DND-41 (cell line): ENCODE measurements at regions not wholly inside any gene's neighbourhood (a gene's known extent, or its start where the extent isn't known, plus 50 kb on each side); places are given as distances from the start of the nearest gene placed in this dataset.

Source experiments
- ATAC-seq: fragments of 200-7000 bp; cut with Tn5 transposase; 3 replicates; pipeline ENCODE4 v1.9.1; 2021; ENCODE audit warnings: low read depth; ENCODE audit not compliant: insufficient read depth
- DNase-seq: peaks from one replicate; pipeline ENCODE4 v3.0.0-alpha.2; 2020
- H2AFZ ChIP-seq: 2 replicates; pipeline ENCODE4 v1.6.0; 2012; ENCODE audit warnings: low read depth, low read length
- H3K27ac ChIP-seq: 2 replicates; pipeline ENCODE4 v1.5.1; 2012; ENCODE audit warnings: low read length, inconsistent platforms
- H3K27me3 ChIP-seq: fragments of 200-600 bp; sonication (generic); 2 replicates; pipeline ENCODE4 v1.6.0; 2012; ENCODE audit warnings: low read length, mild to moderate bottlenecking, inconsistent platforms; ENCODE audit not compliant: insufficient read depth, poor library complexity
- H3K36me3 ChIP-seq: 2 replicates; pipeline ENCODE4 v1.5.1; 2012; ENCODE audit warnings: low read length, inconsistent platforms; ENCODE audit not compliant: insufficient read depth
- H3K4me1 ChIP-seq: 2 replicates; pipeline ENCODE4 v1.5.1; 2012; ENCODE audit warnings: mild to moderate bottlenecking, low read length; ENCODE audit not compliant: insufficient read depth
- H3K4me2 ChIP-seq: 2 replicates; pipeline ENCODE4 v1.6.0; 2012; ENCODE audit warnings: mild to moderate bottlenecking, moderate library complexity, low read length, inconsistent platforms; ENCODE audit not compliant: insufficient read depth
- H3K4me3 ChIP-seq, 2 experiments: fragments of 200-600 bp in 1 of 2; shearing (Covaris generic) in 1 of 2; 2 replicates each; pipeline ENCODE4 v1.5.1; 2012 to 2016; ENCODE audit warnings: inconsistent platforms in 2 of 2, low read length in 2 of 2, mild to moderate bottlenecking in 2 of 2, low read depth in 1 of 2, moderate library complexity in 1 of 2
- H3K79me2 ChIP-seq: 2 replicates; pipeline ENCODE4 v1.6.0; 2012; ENCODE audit warnings: low read length, inconsistent platforms; ENCODE audit not compliant: insufficient read depth
- H3K9ac ChIP-seq: 2 replicates; pipeline ENCODE4 v1.6.0; 2012; ENCODE audit warnings: low read depth, mild to moderate bottlenecking, inconsistent platforms, low read length, moderate library complexity
- H3K9me3 ChIP-seq: 2 replicates; pipeline ENCODE4 v1.5.1; 2012; ENCODE audit warnings: low read length, moderate library complexity, mild to moderate bottlenecking, inconsistent platforms; ENCODE audit not compliant: insufficient read depth, severe bottlenecking
- H4K20me1 ChIP-seq: 2 replicates; pipeline ENCODE4 v1.6.0; 2012; ENCODE audit warnings: low read length; ENCODE audit not compliant: insufficient read depth
- EZH2 ChIP-seq: IDR thresholded peaks from 3 replicates; pipeline ENCODE4 v1.6.1; 2012; ENCODE audit warnings: borderline replicate concordance, low read depth, mild to moderate bottlenecking, moderate library complexity, low read length, inconsistent platforms; ENCODE audit not compliant: severe bottlenecking
- TF ChIP-seq, protein P1 (sequence below): IDR thresholded peaks from 2 replicates; pipeline ENCODE4 v1.5.1; 2012; ENCODE audit warnings: borderline replicate concordance, low read length, moderate library complexity, mild to moderate bottlenecking; ENCODE audit not compliant: poor library complexity, severe bottlenecking; ENCODE audit errors: extremely low read depth

DNA sequence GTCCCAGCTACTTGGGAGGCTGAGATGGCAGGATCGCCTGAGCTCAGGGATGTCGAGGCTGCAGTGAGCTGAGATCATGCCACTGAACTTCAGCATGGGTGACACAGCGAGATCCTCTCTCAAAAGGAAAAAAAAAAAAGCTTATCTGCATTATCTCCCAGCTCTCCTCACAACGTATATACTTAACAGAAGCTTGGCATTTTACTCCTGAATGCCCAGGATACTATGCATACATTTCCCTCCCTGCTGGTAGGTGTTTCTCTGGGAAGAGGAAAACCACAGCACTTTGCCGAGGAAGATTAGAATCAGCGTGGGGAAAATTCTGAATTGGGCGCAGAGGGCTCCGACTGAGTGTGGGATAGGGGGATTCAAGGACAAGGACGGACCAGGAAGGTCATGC lies 800.6 kb downstream of the DHX35 start:
- H3K79me2 ChIP-seq, result no peaks in the 10 kb centered on the region
- TF ChIP-seq, protein P1, sequence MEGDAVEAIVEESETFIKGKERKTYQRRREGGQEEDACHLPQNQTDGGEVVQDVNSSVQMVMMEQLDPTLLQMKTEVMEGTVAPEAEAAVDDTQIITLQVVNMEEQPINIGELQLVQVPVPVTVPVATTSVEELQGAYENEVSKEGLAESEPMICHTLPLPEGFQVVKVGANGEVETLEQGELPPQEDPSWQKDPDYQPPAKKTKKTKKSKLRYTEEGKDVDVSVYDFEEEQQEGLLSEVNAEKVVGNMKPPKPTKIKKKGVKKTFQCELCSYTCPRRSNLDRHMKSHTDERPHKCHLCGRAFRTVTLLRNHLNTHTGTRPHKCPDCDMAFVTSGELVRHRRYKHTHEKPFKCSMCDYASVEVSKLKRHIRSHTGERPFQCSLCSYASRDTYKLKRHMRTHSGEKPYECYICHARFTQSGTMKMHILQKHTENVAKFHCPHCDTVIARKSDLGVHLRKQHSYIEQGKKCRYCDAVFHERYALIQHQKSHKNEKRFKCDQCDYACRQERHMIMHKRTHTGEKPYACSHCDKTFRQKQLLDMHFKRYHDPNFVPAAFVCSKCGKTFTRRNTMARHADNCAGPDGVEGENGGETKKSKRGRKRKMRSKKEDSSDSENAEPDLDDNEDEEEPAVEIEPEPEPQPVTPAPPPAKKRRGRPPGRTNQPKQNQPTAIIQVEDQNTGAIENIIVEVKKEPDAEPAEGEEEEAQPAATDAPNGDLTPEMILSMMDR, result no peak
- TF ChIP-seq EZH2, result no peak
- H3K27me3 ChIP-seq, result no peaks in the 10 kb centered on the region
- H3K4me1 ChIP-seq, result no peaks in the 10 kb centered on the region
- H3K27ac ChIP-seq, result no peak overlapping the region
- no peak overlapping the region for H3K4me2 ChIP-seq
- no peak overlapping the region for H3K4me3 ChIP-seq
- no peak overlapping the region for H3K9ac ChIP-seq
- peaks cover 2% of the 10 kb centered on the region for H3K9me3 ChIP-seq
- DNase-seq (no peak), ATAC-seq (no peak)
- no peaks in the 10 kb centered on the region for H4K20me1 ChIP-seq
- H2AFZ ChIP-seq, result no peak overlapping the region
- H3K36me3 ChIP-seq, result no peaks in the 10 kb centered on the region

DNA sequence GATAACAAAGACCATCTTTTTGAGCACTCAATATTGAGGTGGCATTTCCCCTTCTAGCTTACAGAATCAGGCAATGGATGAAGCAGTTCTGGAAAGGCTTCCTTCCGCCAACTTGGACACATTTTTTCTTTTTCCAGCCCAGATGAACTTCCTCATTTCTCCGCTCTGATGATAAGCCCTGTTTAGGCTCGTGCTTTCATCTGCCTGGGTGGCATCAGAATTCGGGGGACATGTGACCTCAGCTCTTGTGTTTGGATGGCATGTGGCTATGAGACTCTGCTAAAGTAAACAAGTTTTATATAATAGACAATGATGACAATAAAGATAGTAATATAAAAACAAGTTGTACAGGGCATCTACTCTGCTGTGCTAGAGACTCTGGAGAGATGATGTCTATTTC lies 796.7 kb downstream of the DHX35 start:
- no peaks in the 10 kb centered on the region for H3K36me3 ChIP-seq
- H3K9me3 ChIP-seq, result no peaks in the 10 kb centered on the region

DNA sequence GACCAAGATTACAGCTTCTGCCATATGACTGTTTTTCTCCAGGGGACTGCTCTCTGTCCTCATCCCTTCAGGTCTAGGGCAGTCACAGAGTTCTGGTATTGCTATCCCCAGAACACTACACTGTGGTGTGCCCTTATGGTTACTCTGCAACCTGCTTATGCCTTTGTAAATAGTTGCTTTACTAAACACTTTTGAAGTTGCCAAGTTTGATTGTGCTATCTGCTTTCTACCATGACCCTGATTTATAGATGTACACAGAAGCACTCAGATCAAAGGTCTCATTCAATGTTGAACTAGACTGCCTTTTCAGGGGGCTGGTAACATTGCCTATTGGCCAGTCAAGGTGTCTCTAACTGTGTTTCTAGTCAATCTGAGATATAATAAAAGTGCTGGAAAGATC lies 794.7 kb downstream of the DHX35 start:
- TF ChIP-seq EZH2, result no peak
- TF ChIP-seq, protein P1, result no peak
- Histone ChIP-seq H3K9me3 (no peaks in the 10 kb centered on the region), H3K79me2 (no peaks in the 10 kb centered on the region), H3K27me3 (no peaks in the 10 kb centered on the region), H3K4me2 (no peak overlapping the region), H4K20me1 (no peaks in the 10 kb centered on the region), H2AFZ (no peak overlapping the region), H3K9ac (no peak overlapping the region), H3K4me3 (no peak overlapping the region), H3K27ac (no peak overlapping the region), H3K36me3 (no peaks in the 10 kb centered on the region), H3K4me1 (no peaks in the 10 kb centered on the region)
- ATAC-seq, result no peak
- DNase-seq, result no peak

More for the DNA sequence above, 796.7 kb downstream of the DHX35 start:
- no peak overlapping the region for H3K4me2 ChIP-seq
- H2AFZ ChIP-seq, result no peak overlapping the region
- no peak for DNase-seq
- no peaks in the 10 kb centered on the region for H3K79me2 ChIP-seq
- H4K20me1 ChIP-seq, result no peaks in the 10 kb centered on the region
- H3K27ac ChIP-seq, result no peak overlapping the region
- no peak for ATAC-seq
- H3K4me3 ChIP-seq, result no peak overlapping the region
- TF ChIP-seq EZH2, result no peak
- TF ChIP-seq, protein P1, result no peak
- no peak overlapping the region for H3K9ac ChIP-seq
- no peaks in the 10 kb centered on the region for H3K4me1 ChIP-seq
- H3K27me3 ChIP-seq, result no peaks in the 10 kb centered on the region

GRCh38 chr20:39756369-39756768 lies 794.2 kb downstream of the DHX35 start:
- H2AFZ ChIP-seq, result no peak overlapping the region
- H3K79me2 ChIP-seq, result no peaks in the 10 kb centered on the region
- H3K27ac ChIP-seq, result no peak overlapping the region
- no peak for TF ChIP-seq EZH2
- TF ChIP-seq, protein P1, result no peak
- H3K36me3 ChIP-seq, result no peaks in the 10 kb centered on the region
- no peak overlapping the region for H3K4me3 ChIP-seq
- no peak overlapping the region for H3K4me2 ChIP-seq
- DNase-seq (no peak), ATAC-seq (no peak)
- H3K9me3 ChIP-seq, result no peaks in the 10 kb centered on the region
- H4K20me1 ChIP-seq, result no peaks in the 10 kb centered on the region
- no peak overlapping the region for H3K9ac ChIP-seq
- H3K27me3 ChIP-seq, result no peaks in the 10 kb centered on the region
- H3K4me1 ChIP-seq, result no peaks in the 10 kb centered on the region
